Hepatocyte (in vitro differentiated cells): ENCODE measurements at regions not wholly inside any gene's neighbourhood (a gene's known extent, or its start where the extent isn't known, plus 50 kb on each side); places are given as distances from the start of the nearest gene placed in this dataset.

Source experiments
- EZH2 ChIP-seq: fragments of 200-600 bp; sonication (generic); IDR thresholded peaks from 2 replicates; pipeline ENCODE4 v1.6.1; 2016; ENCODE audit warnings: antibody characterized with exemption, mild to moderate bottlenecking, borderline replicate concordance
- EZH2phosphoT487 ChIP-seq: fragments of 200-600 bp; sonication (generic); IDR thresholded peaks from one replicate; pipeline ENCODE4 v1.6.1; 2018; ENCODE audit warnings: antibody characterized with exemption, mild to moderate bottlenecking, low read depth, moderate library complexity; ENCODE audit not compliant: unreplicated experiment, severe bottlenecking
- TF ChIP-seq, protein P1 (sequence below): fragments of 200-600 bp; sonication (generic); IDR thresholded peaks from 2 replicates; pipeline ENCODE4 v1.5.1; 2016; ENCODE audit warnings: antibody characterized with exemption, mild to moderate bottlenecking; ENCODE audit not compliant: poor library complexity

DNA sequence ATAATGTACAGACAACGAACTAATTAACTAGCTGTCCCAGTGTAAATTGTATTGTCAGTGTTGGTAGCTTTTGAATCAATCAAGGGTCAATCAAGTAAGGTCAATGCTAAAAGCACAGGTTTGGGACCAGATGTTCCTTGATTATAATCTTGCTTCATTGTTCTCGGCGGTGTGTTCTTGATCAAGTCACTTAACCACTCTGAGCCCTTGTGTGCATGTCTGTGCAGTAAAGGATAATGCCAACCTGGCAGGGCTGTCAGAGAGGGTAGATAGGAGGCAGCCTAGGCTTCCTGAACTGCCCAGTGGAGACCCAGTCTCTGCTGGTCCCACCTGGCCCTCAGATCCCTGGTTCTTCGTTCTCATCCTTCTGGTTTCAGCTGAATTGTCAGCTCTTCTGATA, 221.0 kb downstream of the EMX2 start:
- TF ChIP-seq, protein P1, sequence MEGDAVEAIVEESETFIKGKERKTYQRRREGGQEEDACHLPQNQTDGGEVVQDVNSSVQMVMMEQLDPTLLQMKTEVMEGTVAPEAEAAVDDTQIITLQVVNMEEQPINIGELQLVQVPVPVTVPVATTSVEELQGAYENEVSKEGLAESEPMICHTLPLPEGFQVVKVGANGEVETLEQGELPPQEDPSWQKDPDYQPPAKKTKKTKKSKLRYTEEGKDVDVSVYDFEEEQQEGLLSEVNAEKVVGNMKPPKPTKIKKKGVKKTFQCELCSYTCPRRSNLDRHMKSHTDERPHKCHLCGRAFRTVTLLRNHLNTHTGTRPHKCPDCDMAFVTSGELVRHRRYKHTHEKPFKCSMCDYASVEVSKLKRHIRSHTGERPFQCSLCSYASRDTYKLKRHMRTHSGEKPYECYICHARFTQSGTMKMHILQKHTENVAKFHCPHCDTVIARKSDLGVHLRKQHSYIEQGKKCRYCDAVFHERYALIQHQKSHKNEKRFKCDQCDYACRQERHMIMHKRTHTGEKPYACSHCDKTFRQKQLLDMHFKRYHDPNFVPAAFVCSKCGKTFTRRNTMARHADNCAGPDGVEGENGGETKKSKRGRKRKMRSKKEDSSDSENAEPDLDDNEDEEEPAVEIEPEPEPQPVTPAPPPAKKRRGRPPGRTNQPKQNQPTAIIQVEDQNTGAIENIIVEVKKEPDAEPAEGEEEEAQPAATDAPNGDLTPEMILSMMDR, result no peak
- TF ChIP-seq EZH2 (no peak), EZH2phosphoT487 (no peak)
